GM21447 (cell line): ENCODE measurements at regions not wholly inside any gene's neighbourhood (a gene's known extent, or its start where the extent isn't known, plus 50 kb on each side); places are given as distances from the start of the nearest gene placed in this dataset.
"Not testable (repeated sequence)": the region's sequence is repeated elsewhere in the genome, so short reads cannot be mapped to it uniquely, and the experiment has no call there.

Experiments used
- ATAC-seq: cut with Tn5 transposase; IDR thresholded peaks from one replicate; pipeline ENCODE4 v1.9.1; 2021; ENCODE audit not compliant: unreplicated experiment

- ATAC-seq: no peak
Measured at GRCh38 chr7:10721289-10721688, 252.4 kb upstream of the PHF14 start.

GRCh38 chr7:10723832-10724231 lies 249.8 kb upstream of the PHF14 start:
- ATAC-seq: no peak

- no peak for ATAC-seq
Measured at GRCh38 chr7:10724449-10724848, 249.2 kb upstream of the PHF14 start.

GRCh38 chr7:10727636-10728035 lies 246.0 kb upstream of the PHF14 start:
- no peak for ATAC-seq

GRCh38 chr7:10731253-10731773 lies 242.4 kb upstream of the PHF14 start:
- ATAC-seq: no peak

GRCh38 chr7:10733747-10734146 lies 239.9 kb upstream of the PHF14 start:
- ATAC-seq: no peak

- no peak for ATAC-seq
Measured at GRCh38 chr7:10734595-10734994, 239.1 kb upstream of the PHF14 start.

- ATAC-seq: no peak
Measured at GRCh38 chr7:10739401-10739800, 234.3 kb upstream of the PHF14 start.

GRCh38 chr7:10740805-10741204 lies 232.9 kb upstream of the PHF14 start:
- ATAC-seq: no peak

- ATAC-seq: no peak
Measured at GRCh38 chr7:10756981-10757380, 216.7 kb upstream of the PHF14 start.

- ATAC-seq: no peak
Measured at GRCh38 chr7:10759120-10759519, 214.6 kb upstream of the PHF14 start.

GRCh38 chr7:10767771-10768170 lies 205.9 kb upstream of the PHF14 start:
- no peak for ATAC-seq

- ATAC-seq: no peak
Measured at GRCh38 chr7:10770176-10770575, 203.5 kb upstream of the PHF14 start.

- ATAC-seq: no peak
Measured at GRCh38 chr7:10773430-10773829, 200.2 kb upstream of the PHF14 start.

GRCh38 chr7:10779465-10780399 lies 193.9 kb upstream of the PHF14 start:
- ATAC-seq: no peak

GRCh38 chr7:10780400-10780747 lies 193.3 kb upstream of the PHF14 start:
- ATAC-seq: no peak

- ATAC-seq: not testable (repeated sequence)
Measured at GRCh38 chr7:10786976-10787375, 186.7 kb upstream of the PHF14 start.

GRCh38 chr7:10789170-10789569 lies 184.5 kb upstream of the PHF14 start:
- ATAC-seq: no peak

- no peak for ATAC-seq
Measured at GRCh38 chr7:10790910-10791309, 182.8 kb upstream of the PHF14 start.

GRCh38 chr7:10793995-10794775 lies 179.5 kb upstream of the PHF14 start:
- no peak for ATAC-seq

GRCh38 chr7:10797157-10797556 lies 176.5 kb upstream of the PHF14 start:
- no peak for ATAC-seq

GRCh38 chr7:10798044-10798443 lies 175.6 kb upstream of the PHF14 start:
- ATAC-seq: no peak
